Adrenal gland (tissue), 9 donors: ENCODE measurements at regions not wholly inside any gene's neighbourhood (a gene's known extent, or its start where the extent isn't known, plus 50 kb on each side); places are given as distances from the start of the nearest gene placed in this dataset.

ENCODE experiments used
- DNase-seq, 7 donors: peaks; one replicate each; pipeline ENCODE4 v3.0.0-alpha.2; 2019 to 2020
- H3K27ac ChIP-seq, 5 donors: fragments of 200-600 bp; sonication (generic) in 4 of 5; 1 replicate in 3 of 5; 2 replicates in 2 of 5; pipeline versions ENCODE4 v1.5.1 to v1.8.0; 2016 to 2020; ENCODE audit warnings: mild to moderate bottlenecking in 1 of 5
- H3K27me3 ChIP-seq: fragments of 200-600 bp; 2 replicates; pipeline ENCODE4 v1.8.0; 2021
- H3K36me3 ChIP-seq, 2 donors: fragments of 200-600 bp; replicated peaks in 1 of 2; 1 replicate in 1 of 2; 2 replicates in 1 of 2; pipeline versions ENCODE4 v1.5.1 to v1.8.0; 2018 to 2022
- H3K4me1 ChIP-seq, 2 donors: fragments of 200-600 bp; replicated peaks in 1 of 2; 1 replicate in 1 of 2; 2 replicates in 1 of 2; pipeline versions ENCODE4 v1.5.1 to v1.8.0; 2018 to 2021
- H3K4me3 ChIP-seq, 4 donors: fragments of 200-600 bp; sonication (generic) in 3 of 4; one replicate each; pipeline ENCODE4 v1.5.1; 2016 to 2018
- H3K9me3 ChIP-seq, 3 donors: fragments of 200-600 bp; sonication (generic) in 1 of 3; replicated peaks in 1 of 3; 1 replicate in 2 of 3; 2 replicates in 1 of 3; pipeline versions ENCODE4 v1.5.1 to v1.8.0; 2016 to 2021
- POLR2A ChIP-seq, 2 donors: fragments of 450-650 bp; IDR thresholded peaks; one replicate each; pipeline ENCODE4 v1.6.1; 2017; ENCODE audit warnings: antibody characterized with exemption in 2 of 2, mild to moderate bottlenecking in 2 of 2, moderate library complexity in 1 of 2
- WGBS, 4 donors: extraction: QIAGEN DNeasy Blood & Tissue Kit in 2 of 4; methylation state at CpG; one replicate each; pipeline versions ENCODE4 v1.1.5 to v1.1.7; 2013 to 2017; 5-methylcytosine and 5-hydroxymethylcytosine counted together
- intact Hi-C, 2 donors: fragments of 100-400 bp; cut with DNase I; formaldehyde crosslinking; loops; one replicate each; pipeline versions ENCODE4 v1.14.1 to v1.15.0; 2022 to 2023
- TF ChIP-seq, protein P1 (sequence below), 6 experiments: fragments of 450-650 bp in 4 of 6; fragments of 200-600 bp in 2 of 6; sonication (generic) in 1 of 6; IDR thresholded peaks; 1 replicate in 5 of 6; 2 replicates in 1 of 6; pipeline versions ENCODE4 v1.5.1 to v1.8.0; 2016 to 2021; ENCODE audit warnings: antibody characterized with exemption in 6 of 6, mild to moderate bottlenecking in 2 of 6, moderate library complexity in 1 of 6
- donor health status: healthy with polysubstance abuse.
- donor health status: Bipolar disorder and iron deficiency.
- donor health status: DM: yes; HTN: yes; CAD: no.
- donor health status: DM: no; HTN: no; CAD: no.
- donor health status: DM: no; HTN: no; CAD: no.

DNA sequence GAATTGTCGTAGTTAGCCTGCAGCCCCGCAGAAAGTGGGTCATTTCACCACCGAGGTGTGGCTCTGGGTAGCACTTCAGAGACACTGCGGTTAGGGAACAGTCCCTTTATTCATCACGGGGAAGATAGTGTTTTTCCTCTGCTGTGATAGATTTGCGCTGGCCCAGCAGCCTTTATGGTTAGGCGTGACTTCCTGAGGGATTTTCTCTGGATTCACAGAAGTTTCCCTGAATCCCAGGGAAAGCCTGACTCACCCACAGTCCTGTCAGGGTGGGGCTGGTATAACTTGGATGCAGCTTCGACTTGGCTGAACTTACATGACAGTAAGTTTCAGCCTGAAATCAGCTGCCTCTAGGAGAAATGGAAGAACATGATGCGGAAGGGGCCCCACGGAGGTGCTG is 196.3 kb upstream of the HHIP start:
- Histone ChIP-seq H3K4me3 (no peak overlapping the region), H3K36me3 (no peaks in the 10 kb centered on the region), H3K27ac (no peak overlapping the region), H3K27me3 (no peaks in the 10 kb centered on the region), H3K9me3 (no peaks in the 10 kb centered on the region), H3K4me1 (no peaks in the 10 kb centered on the region)
- TF ChIP-seq, protein P1, sequence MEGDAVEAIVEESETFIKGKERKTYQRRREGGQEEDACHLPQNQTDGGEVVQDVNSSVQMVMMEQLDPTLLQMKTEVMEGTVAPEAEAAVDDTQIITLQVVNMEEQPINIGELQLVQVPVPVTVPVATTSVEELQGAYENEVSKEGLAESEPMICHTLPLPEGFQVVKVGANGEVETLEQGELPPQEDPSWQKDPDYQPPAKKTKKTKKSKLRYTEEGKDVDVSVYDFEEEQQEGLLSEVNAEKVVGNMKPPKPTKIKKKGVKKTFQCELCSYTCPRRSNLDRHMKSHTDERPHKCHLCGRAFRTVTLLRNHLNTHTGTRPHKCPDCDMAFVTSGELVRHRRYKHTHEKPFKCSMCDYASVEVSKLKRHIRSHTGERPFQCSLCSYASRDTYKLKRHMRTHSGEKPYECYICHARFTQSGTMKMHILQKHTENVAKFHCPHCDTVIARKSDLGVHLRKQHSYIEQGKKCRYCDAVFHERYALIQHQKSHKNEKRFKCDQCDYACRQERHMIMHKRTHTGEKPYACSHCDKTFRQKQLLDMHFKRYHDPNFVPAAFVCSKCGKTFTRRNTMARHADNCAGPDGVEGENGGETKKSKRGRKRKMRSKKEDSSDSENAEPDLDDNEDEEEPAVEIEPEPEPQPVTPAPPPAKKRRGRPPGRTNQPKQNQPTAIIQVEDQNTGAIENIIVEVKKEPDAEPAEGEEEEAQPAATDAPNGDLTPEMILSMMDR (IDR thresholded peaks at IDR 0.05) = no peak
- TF ChIP-seq POLR2A (IDR thresholded peaks at IDR 0.05) = no peak
- intact Hi-C loops = no loop called here
- DNase-seq = peak in 3 of 7 donors; percentile 2 to 20 (median 18)
- 57 to 78% (median 68%) methylated on average over 8 to 10 of the region's 10 CpGs for WGBS, 4 donors

DNA sequence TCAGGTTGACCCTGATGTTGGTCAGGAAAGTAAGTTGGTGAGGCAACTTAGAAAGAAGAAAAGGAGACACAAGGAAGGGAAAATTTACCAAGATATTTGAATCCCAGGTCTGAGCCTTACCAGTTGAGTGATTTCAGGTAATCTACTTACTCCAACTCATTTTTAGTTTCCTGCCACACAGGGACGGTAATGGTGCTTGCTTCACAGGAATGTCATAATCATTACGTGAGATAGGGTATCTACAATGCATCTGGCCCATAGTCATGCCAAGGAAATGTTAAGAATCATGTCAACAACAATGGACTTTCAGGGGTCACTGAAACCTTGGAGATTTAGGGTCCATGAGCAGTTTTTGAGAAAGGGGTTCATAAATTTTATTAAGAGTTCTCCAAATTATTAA is 195.4 kb upstream of the HHIP start:
- WGBS, 4 donors = 70 to 92% (median 83%) methylated on average over 2 of the region's 2 CpGs
- H3K36me3 ChIP-seq = no peaks in the 10 kb centered on the region
- no peaks in the 10 kb centered on the region for H3K27me3 ChIP-seq
- TF ChIP-seq, protein P1 (IDR thresholded peaks at IDR 0.05) = no peak
- TF ChIP-seq POLR2A (IDR thresholded peaks at IDR 0.05) = no peak
- H3K4me3 ChIP-seq = no peak overlapping the region
- no peak overlapping the region for H3K27ac ChIP-seq
- H3K4me1 ChIP-seq = no peaks in the 10 kb centered on the region
- intact Hi-C loops = no loop called here
- H3K9me3 ChIP-seq = no peaks in the 10 kb centered on the region
- no peak for DNase-seq

DNA sequence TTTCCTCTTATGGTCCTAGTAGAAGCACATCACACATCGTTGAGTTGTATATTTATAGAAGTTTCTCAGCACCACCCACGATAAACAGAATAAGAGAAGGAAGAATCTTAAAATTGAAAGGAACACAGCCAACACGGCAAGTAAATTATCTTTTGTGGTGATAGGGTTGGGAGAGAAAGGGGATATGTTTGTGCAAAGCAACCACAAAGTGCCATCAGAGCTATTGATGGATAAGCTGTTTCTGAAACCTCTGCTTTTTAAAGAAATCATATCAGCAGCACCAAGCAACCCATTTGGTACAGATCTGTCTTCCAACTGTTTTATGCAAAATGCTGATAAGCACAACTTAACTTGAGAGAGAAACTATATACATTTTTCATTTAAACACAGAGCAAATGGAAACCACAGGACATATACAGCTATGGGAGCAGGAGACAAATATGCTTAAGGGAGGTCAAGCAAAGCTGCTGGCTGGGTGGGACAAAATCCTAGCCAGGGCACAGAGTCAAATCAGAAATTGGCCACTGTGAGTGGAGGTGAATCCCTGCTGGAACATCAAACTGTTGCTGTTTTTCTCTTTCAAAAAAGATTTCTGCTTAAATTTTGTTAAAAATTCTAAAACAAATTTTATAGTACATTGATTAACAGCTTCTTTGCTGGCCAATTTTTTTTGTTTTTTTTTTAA is 194.0 kb upstream of the HHIP start:
- no peaks in the 10 kb centered on the region for H3K27me3 ChIP-seq
- no peak overlapping the region for H3K4me3 ChIP-seq
- no peaks in the 10 kb centered on the region for H3K4me1 ChIP-seq
- DNase-seq = no peak
- H3K27ac ChIP-seq = no peak overlapping the region
- H3K36me3 ChIP-seq = no peaks in the 10 kb centered on the region
- TF ChIP-seq POLR2A (IDR thresholded peaks at IDR 0.05) = no peak
- TF ChIP-seq, protein P1 (IDR thresholded peaks at IDR 0.05) = no peak
- no peaks in the 10 kb centered on the region for H3K9me3 ChIP-seq
- intact Hi-C loops = no loop called here
- WGBS, 4 donors = 53 to 66% (median 57%) methylated on average over 3 of the region's 3 CpGs

DNA sequence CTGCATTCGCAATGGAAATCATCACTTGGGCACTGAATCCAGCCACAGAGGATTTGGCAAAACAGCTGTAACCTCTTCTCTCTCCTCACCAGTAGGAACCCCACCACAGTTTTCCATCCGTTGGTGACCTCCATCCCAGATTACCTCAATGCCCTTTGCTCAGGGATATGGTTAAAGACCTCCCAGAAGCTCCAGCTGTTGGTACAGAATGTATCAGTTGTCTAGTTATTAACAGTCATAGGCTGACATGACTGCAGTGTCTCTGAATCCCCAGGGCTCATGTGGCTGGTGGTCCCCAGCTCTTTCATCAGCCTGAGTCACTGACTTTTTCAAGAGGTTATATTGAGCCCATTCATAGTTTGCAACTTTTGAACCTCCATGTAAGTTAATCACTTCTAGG is 189.8 kb upstream of the HHIP start:
- Histone ChIP-seq H3K27me3 (no peaks in the 10 kb centered on the region), H3K27ac (no peak overlapping the region), H3K36me3 (no peaks in the 10 kb centered on the region), H3K9me3 (no peaks in the 10 kb centered on the region), H3K4me1 (no peaks in the 10 kb centered on the region), H3K4me3 (no peak overlapping the region)
- 54 to 78% (median 67%) methylated on average over 2 of the region's 2 CpGs for WGBS, 4 donors
- intact Hi-C loops = no loop called here
- TF ChIP-seq, protein P1 (IDR thresholded peaks at IDR 0.05) = no peak
- no peak for TF ChIP-seq POLR2A (IDR thresholded peaks at IDR 0.05)
- DNase-seq = no peak
